PFSK-1 (cell line): ENCODE measurements at regions not wholly inside any gene's neighbourhood (a gene's known extent, or its start where the extent isn't known, plus 50 kb on each side); places are given as distances from the start of the nearest gene placed in this dataset.

ENCODE experiments used
- POLR2AphosphoS5 ChIP-seq: IDR thresholded peaks from 2 replicates; pipeline ENCODE4 v1.6.1; 2012; ENCODE audit warnings: low read depth, mild to moderate bottlenecking, control low read depth, low read length, moderate library complexity
- SIN3A ChIP-seq: IDR thresholded peaks from 2 replicates; pipeline ENCODE4 v1.6.1; 2012; ENCODE audit warnings: mild to moderate bottlenecking, low read length, moderate library complexity, borderline replicate concordance; ENCODE audit not compliant: insufficient read depth
- TAF1 ChIP-seq: IDR thresholded peaks from 2 replicates; pipeline ENCODE4 v1.6.1; 2012; ENCODE audit warnings: low read length, control low read depth, borderline replicate concordance; ENCODE audit not compliant: insufficient read depth
- TF ChIP-seq, protein P1 (sequence below), 2 experiments: IDR thresholded peaks; 2 replicates each; pipeline versions ENCODE4 v1.6.1 to v1.8.0; 2011 to 2012; ENCODE audit warnings: low read depth in 2 of 2, low read length in 2 of 2, control low read depth in 1 of 2, inconsistent platforms in 1 of 2, mild to moderate bottlenecking in 1 of 2, moderate library complexity in 1 of 2; ENCODE audit not compliant: insufficient read depth in 1 of 2

DNA sequence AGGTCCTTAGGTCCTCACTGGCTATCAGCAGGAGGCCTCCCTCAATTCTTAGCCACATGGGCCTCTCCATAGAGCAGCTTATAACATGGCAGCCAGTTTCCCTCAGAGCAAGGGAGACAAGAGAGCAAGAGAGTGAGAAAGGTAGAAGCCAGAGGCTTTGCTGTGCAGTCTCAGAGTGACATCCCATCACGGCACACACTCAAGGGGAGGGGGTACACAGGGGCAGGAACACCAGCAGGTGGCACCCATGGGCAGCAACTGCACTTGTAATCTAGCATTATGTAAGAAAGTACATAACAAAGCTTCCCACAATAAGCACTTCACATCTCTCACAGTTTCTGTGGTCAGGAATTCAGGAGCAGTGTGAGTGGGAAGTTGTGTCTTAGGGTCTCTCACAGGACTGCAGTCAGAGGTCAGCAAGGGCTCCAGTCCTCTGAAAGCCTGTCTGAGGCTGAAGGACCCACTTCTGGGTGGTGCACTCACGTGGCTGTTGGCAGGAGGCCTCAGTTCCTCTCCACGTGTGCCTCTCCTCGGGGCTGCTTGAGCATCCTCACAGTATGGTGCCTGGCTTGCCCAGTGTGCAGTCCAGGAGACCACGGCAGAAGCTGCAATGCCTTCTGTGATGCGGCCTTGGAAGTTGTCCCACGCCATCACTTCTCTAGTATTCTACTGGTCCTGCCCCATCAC lies 159.4 kb downstream of the OAT start:
- TF ChIP-seq, protein P1, sequence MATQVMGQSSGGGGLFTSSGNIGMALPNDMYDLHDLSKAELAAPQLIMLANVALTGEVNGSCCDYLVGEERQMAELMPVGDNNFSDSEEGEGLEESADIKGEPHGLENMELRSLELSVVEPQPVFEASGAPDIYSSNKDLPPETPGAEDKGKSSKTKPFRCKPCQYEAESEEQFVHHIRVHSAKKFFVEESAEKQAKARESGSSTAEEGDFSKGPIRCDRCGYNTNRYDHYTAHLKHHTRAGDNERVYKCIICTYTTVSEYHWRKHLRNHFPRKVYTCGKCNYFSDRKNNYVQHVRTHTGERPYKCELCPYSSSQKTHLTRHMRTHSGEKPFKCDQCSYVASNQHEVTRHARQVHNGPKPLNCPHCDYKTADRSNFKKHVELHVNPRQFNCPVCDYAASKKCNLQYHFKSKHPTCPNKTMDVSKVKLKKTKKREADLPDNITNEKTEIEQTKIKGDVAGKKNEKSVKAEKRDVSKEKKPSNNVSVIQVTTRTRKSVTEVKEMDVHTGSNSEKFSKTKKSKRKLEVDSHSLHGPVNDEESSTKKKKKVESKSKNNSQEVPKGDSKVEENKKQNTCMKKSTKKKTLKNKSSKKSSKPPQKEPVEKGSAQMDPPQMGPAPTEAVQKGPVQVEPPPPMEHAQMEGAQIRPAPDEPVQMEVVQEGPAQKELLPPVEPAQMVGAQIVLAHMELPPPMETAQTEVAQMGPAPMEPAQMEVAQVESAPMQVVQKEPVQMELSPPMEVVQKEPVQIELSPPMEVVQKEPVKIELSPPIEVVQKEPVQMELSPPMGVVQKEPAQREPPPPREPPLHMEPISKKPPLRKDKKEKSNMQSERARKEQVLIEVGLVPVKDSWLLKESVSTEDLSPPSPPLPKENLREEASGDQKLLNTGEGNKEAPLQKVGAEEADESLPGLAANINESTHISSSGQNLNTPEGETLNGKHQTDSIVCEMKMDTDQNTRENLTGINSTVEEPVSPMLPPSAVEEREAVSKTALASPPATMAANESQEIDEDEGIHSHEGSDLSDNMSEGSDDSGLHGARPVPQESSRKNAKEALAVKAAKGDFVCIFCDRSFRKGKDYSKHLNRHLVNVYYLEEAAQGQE (IDR thresholded peaks at IDR 0.05; ENCODE audit: insufficient read depth in 1 of 2, low read depth in 2 of 2, low read length in 2 of 2): no peak
- TF ChIP-seq TAF1: no peak
- TF ChIP-seq POLR2AphosphoS5: no peak
- no peak for TF ChIP-seq SIN3A
